PFSK-1 (cell line): ENCODE measurements at regions not wholly inside any gene's neighbourhood (a gene's known extent, or its start where the extent isn't known, plus 50 kb on each side); places are given as distances from the start of the nearest gene placed in this dataset.

ENCODE experiments used
- FOXP2 ChIP-seq: optimal IDR thresholded peaks from 2 replicates; pipeline ENCODE3; 2011; ENCODE audit warnings: borderline replicate concordance, control low read depth, inconsistent platforms; ENCODE audit not compliant: insufficient read depth; ENCODE audit errors: extremely low read length, extremely low read depth
- POLR2AphosphoS5 ChIP-seq: IDR thresholded peaks from 2 replicates; pipeline ENCODE4 v1.6.1; 2012; ENCODE audit warnings: low read depth, mild to moderate bottlenecking, control low read depth, low read length, moderate library complexity
- SIN3A ChIP-seq: IDR thresholded peaks from 2 replicates; pipeline ENCODE4 v1.6.1; 2012; ENCODE audit warnings: mild to moderate bottlenecking, low read length, moderate library complexity, borderline replicate concordance; ENCODE audit not compliant: insufficient read depth
- TAF1 ChIP-seq: IDR thresholded peaks from 2 replicates; pipeline ENCODE4 v1.6.1; 2012; ENCODE audit warnings: low read length, control low read depth, borderline replicate concordance; ENCODE audit not compliant: insufficient read depth
- TF ChIP-seq, protein P1 (sequence below), 2 experiments: IDR thresholded peaks; 2 replicates each; pipeline versions ENCODE4 v1.6.1 to v1.8.0; 2011 to 2012; ENCODE audit warnings: low read depth in 2 of 2, low read length in 2 of 2, control low read depth in 1 of 2, inconsistent platforms in 1 of 2, mild to moderate bottlenecking in 1 of 2, moderate library complexity in 1 of 2; ENCODE audit not compliant: insufficient read depth in 1 of 2

DNA sequence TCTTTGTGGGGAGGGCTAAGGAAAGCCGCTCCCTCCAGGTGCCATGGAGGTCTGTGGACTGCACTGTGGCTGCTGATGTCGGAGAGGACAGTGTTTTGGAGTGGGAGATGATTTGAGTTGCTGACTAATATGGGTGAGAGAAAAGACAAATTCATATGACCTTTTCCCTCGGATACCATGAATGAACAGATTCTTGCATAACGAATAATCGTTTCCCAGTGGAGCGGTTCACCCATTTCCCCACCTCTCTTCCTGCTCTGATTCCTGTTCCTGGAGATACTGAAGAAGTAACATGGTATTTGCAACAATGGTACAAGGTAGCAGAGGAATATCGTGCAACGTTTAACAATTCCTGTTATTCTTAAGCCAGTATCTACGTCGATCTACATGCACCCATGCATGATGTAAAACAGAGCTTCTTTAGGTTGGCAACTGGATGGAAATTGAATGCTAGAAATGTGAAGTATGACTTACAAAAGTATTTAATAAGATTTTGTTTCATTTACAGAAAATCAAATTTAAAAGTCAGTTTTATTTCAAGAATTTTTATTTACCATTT, 227.1 kb downstream of the TOMM20 start:
- no peak for TF ChIP-seq POLR2AphosphoS5
- TF ChIP-seq FOXP2, result no peak
- TF ChIP-seq TAF1, result no peak
- TF ChIP-seq, protein P1, sequence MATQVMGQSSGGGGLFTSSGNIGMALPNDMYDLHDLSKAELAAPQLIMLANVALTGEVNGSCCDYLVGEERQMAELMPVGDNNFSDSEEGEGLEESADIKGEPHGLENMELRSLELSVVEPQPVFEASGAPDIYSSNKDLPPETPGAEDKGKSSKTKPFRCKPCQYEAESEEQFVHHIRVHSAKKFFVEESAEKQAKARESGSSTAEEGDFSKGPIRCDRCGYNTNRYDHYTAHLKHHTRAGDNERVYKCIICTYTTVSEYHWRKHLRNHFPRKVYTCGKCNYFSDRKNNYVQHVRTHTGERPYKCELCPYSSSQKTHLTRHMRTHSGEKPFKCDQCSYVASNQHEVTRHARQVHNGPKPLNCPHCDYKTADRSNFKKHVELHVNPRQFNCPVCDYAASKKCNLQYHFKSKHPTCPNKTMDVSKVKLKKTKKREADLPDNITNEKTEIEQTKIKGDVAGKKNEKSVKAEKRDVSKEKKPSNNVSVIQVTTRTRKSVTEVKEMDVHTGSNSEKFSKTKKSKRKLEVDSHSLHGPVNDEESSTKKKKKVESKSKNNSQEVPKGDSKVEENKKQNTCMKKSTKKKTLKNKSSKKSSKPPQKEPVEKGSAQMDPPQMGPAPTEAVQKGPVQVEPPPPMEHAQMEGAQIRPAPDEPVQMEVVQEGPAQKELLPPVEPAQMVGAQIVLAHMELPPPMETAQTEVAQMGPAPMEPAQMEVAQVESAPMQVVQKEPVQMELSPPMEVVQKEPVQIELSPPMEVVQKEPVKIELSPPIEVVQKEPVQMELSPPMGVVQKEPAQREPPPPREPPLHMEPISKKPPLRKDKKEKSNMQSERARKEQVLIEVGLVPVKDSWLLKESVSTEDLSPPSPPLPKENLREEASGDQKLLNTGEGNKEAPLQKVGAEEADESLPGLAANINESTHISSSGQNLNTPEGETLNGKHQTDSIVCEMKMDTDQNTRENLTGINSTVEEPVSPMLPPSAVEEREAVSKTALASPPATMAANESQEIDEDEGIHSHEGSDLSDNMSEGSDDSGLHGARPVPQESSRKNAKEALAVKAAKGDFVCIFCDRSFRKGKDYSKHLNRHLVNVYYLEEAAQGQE (IDR thresholded peaks at IDR 0.05; ENCODE audit: insufficient read depth in 1 of 2, low read depth in 2 of 2, low read length in 2 of 2), result no peak
- TF ChIP-seq SIN3A, result no peak

DNA sequence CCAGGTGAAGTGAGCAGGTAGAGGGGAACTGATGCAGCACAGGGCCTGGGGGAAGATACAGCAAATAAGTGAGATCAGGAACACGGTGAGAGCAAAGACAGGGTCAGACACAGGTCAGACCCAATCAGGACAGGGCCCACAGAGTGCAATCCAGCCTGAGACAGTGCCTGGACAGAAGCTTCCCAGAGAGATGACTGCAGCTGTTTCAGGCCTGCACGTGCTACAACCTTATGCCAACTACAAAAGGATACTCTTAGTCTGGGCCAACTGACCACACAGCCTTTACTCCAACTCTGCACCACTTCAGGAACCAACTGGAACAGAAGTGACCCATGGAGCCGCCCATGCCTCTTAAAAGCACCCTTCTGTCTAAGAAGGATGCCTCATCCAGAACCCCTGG, 228.0 kb downstream of the TOMM20 start:
- TF ChIP-seq TAF1, result no peak
- TF ChIP-seq FOXP2, result no peak
- TF ChIP-seq, protein P1 (IDR thresholded peaks at IDR 0.05; ENCODE audit: insufficient read depth in 1 of 2, low read depth in 2 of 2, low read length in 2 of 2), result no peak
- TF ChIP-seq SIN3A, result no peak
- TF ChIP-seq POLR2AphosphoS5, result no peak

DNA sequence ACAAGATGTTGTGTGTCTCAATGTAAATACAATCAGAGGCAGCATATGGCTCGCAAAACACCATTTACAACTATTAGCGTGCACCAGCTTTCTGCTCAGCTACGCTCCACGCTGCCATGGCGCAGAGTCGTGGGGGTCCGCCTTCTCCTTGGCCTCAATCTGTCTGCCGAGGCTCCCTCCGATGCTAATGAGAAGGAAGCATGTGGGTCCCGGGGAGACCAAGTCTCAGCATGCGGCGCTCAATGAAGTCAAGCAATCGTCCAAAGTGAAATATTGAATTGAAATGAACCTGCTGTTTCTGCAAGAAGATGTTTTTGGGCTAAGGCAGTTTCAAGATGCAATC, 228.9 kb downstream of the TOMM20 start:
- TF ChIP-seq, protein P1 (IDR thresholded peaks at IDR 0.05; ENCODE audit: insufficient read depth in 1 of 2, low read depth in 2 of 2, low read length in 2 of 2), result no peak
- no peak for TF ChIP-seq FOXP2
- no peak for TF ChIP-seq SIN3A
- no peak for TF ChIP-seq TAF1
- no peak for TF ChIP-seq POLR2AphosphoS5

DNA sequence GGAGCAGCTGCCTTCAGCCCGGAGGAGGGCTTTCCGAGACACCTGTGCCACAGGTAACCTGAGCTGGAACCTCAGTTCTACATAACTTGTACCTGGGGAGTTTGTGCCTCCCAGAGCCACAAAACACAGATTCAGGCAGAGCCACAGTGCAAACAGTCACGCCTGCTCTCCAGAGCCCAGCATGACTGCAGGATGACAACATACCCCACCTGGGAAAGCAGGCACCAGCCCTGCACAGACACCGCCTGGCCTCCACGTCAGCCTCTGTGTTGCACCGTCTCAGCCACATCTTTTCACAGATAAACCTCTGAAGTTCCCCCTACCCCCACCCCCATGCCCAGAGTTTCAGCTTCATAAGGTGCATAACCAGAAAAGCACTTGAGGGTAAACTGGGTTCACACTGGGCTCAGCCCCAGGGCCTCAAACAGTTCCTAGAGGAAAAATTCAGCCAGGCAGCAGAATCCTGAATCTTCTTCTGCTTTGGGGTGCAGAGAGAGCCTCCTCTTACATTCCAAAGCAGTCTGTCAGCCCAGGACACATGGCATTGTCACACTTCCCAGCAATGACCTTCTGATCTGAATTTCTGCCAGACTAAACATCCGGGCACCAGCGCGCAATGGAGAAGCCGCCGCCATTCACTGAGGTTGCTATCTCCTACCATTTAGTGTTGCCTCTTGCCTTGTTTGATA, 229.5 kb downstream of the TOMM20 start:
- TF ChIP-seq, protein P1 (IDR thresholded peaks at IDR 0.05; ENCODE audit: insufficient read depth in 1 of 2, low read depth in 2 of 2, low read length in 2 of 2), result no peak
- TF ChIP-seq FOXP2, result no peak
- TF ChIP-seq TAF1, result no peak
- TF ChIP-seq POLR2AphosphoS5, result no peak
- no peak for TF ChIP-seq SIN3A
